Spleen (tissue), 7 donors: ENCODE measurements at regions not wholly inside any gene's neighbourhood (a gene's known extent, or its start where the extent isn't known, plus 50 kb on each side); places are given as distances from the start of the nearest gene placed in this dataset.

ENCODE experiments used
- CTCF ChIP-seq, 11 experiments: fragments of 200-600 bp in 7 of 11; fragments of 450-650 bp in 4 of 11; sonication (generic) in 4 of 11; IDR thresholded peaks in 8 of 11; conservative IDR thresholded peaks in 3 of 11; 1 replicate in 7 of 11; 2 replicates in 4 of 11; pipeline versions ENCODE4 v1.4.0 to v1.8.0; 2016 to 2021; ENCODE audit warnings: antibody characterized with exemption in 11 of 11, inconsistent platforms in 4 of 11, mild to moderate bottlenecking in 1 of 11
- POLR2A ChIP-seq, 3 donors: fragments of 450-650 bp; IDR thresholded peaks; one replicate each; pipeline ENCODE4 v1.5.1; 2017; ENCODE audit warnings: antibody characterized with exemption in 3 of 3, mild to moderate bottlenecking in 1 of 3
- donor health status: DM: no; HTN: no; CAD: no; lungs with moderate emphysema.
- donor health status: DM: no; HTN: no; CAD: no.
- donor health status: DM: no; HTN: no; CAD: no.

DNA sequence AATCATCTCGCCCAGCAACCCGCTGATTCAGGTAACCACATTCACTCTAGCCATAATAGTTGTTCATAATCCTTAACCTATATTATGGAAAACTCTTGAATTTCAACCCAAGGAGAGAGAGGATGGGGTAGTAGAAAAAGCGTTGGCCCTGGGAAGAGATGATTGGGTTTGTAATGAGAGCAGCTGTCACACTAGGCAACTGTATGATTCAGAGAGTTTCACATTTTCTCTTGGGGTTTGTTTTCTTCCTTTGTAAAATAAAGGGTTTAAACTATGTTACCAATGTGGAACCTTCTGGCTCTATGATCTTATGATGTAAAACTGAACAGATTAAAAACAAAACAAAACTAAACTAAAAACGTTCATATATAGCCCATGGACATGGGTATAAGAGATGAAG is 705.2 kb upstream of the IGFBP3 start:
- TF ChIP-seq CTCF (IDR thresholded peaks at IDR 0.05 in 8 of 11, conservative IDR thresholded peaks at IDR 0.05 in 3 of 11) (no peak), POLR2A (IDR thresholded peaks at IDR 0.05) (no peak)
